CD14-positive monocyte (primary cell): ENCODE measurements at regions not wholly inside any gene's neighbourhood (a gene's known extent, or its start where the extent isn't known, plus 50 kb on each side); places are given as distances from the start of the nearest gene placed in this dataset.

Experiments
- DNase-seq, 3 donors: peaks; one replicate each; pipeline ENCODE4 v3.0.0-alpha.2; 2011 to 2022
- H2AFZ ChIP-seq: 2 replicates; pipeline ENCODE4 v1.6.0; 2012; ENCODE audit warnings: mild to moderate bottlenecking, low read depth, low read length, inconsistent platforms; ENCODE audit not compliant: insufficient read depth, poor library complexity, severe bottlenecking
- H3K27ac ChIP-seq, 2 donors: 1 replicate in 1 of 2; 2 replicates in 1 of 2; pipeline ENCODE4 v1.5.1; 2012 to 2013; ENCODE audit warnings: low read length in 2 of 2, control low read depth in 1 of 2, inconsistent platforms in 1 of 2, low read depth in 1 of 2, mild to moderate bottlenecking in 1 of 2
- H3K27me3 ChIP-seq, 2 donors: one replicate each; pipeline versions ENCODE4 v1.6.0 to v1.6.1; 2011 to 2013; ENCODE audit warnings: low read length in 2 of 2; ENCODE audit not compliant: control insufficient read depth in 2 of 2, insufficient read depth in 2 of 2
- H3K36me3 ChIP-seq, 2 donors: replicated peaks in 1 of 2; 1 replicate in 1 of 2; 2 replicates in 1 of 2; pipeline versions ENCODE4 v1.5.1 to v1.6.1; 2012 to 2013; ENCODE audit warnings: low read length in 2 of 2, control low read depth in 1 of 2, inconsistent platforms in 1 of 2, mild to moderate bottlenecking in 1 of 2; ENCODE audit not compliant: insufficient read depth in 2 of 2, control insufficient read depth in 1 of 2
- H3K4me1 ChIP-seq, 2 donors: 1 replicate in 1 of 2; 2 replicates in 1 of 2; pipeline versions ENCODE4 v1.5.1 to v1.6.1; 2012 to 2013; ENCODE audit warnings: low read length in 2 of 2, control low read depth in 1 of 2, inconsistent platforms in 1 of 2, mild to moderate bottlenecking in 1 of 2, moderate library complexity in 1 of 2; ENCODE audit not compliant: insufficient read depth in 2 of 2, control insufficient read depth in 1 of 2
- H3K4me2 ChIP-seq: replicated peaks from 2 replicates; pipeline ENCODE3; 2012; ENCODE audit warnings: low read length, moderate library complexity, mild to moderate bottlenecking; ENCODE audit not compliant: poor library complexity, severe bottlenecking; ENCODE audit errors: extremely low read depth
- H3K4me3 ChIP-seq, 3 experiments: fragments of 200-600 bp in 1 of 3; sonication (generic) in 1 of 3; replicated peaks in 1 of 3; 1 replicate in 2 of 3; 2 replicates in 1 of 3; pipeline ENCODE4 v1.5.1; 2011 to 2013; ENCODE audit warnings: low read length in 3 of 3, mild to moderate bottlenecking in 3 of 3, control low read depth in 2 of 3, low read depth in 2 of 3, inconsistent platforms in 1 of 3, moderate library complexity in 1 of 3
- H3K79me2 ChIP-seq: 2 replicates; pipeline ENCODE4 v1.6.0; 2012; ENCODE audit warnings: mild to moderate bottlenecking, control low read depth, inconsistent platforms, low read length, moderate library complexity; ENCODE audit not compliant: insufficient read depth
- H3K9ac ChIP-seq: 2 replicates; pipeline ENCODE4 v1.6.0; 2017; ENCODE audit warnings: low read length, mild to moderate bottlenecking; ENCODE audit not compliant: insufficient read depth, poor library complexity, severe bottlenecking
- H3K9me3 ChIP-seq, 2 donors: replicated peaks in 1 of 2; 1 replicate in 1 of 2; 2 replicates in 1 of 2; pipeline versions ENCODE4 v1.5.1 to v1.6.1; 2012 to 2013; ENCODE audit warnings: low read length in 2 of 2, control low read depth in 1 of 2; ENCODE audit not compliant: control insufficient read depth in 1 of 2, insufficient read depth in 1 of 2
- H4K20me1 ChIP-seq: 2 replicates; pipeline ENCODE4 v1.6.0; 2012; ENCODE audit warnings: mild to moderate bottlenecking, low read length, control low read depth, moderate library complexity; ENCODE audit not compliant: insufficient read depth
- H3K27ac Mint-ChIP-seq, 7 donors: one replicate each; pipeline ENCODE4 v1.8.0; 2020; ENCODE audit warnings: mild to moderate bottlenecking in 7 of 7, mixed read lengths in 7 of 7, moderate library complexity in 6 of 7, inconsistent platforms in 2 of 7
- H3K27me3 Mint-ChIP-seq, 3 donors: one replicate each; pipeline ENCODE4 v1.8.0; 2021 to 2022; ENCODE audit warnings: low read depth in 3 of 3, mild to moderate bottlenecking in 3 of 3, mixed read lengths in 3 of 3, moderate library complexity in 3 of 3, inconsistent platforms in 1 of 3
- H3K36me3 Mint-ChIP-seq, 2 donors: one replicate each; pipeline ENCODE4 v1.8.0; 2020; ENCODE audit warnings: mixed read lengths in 2 of 2, inconsistent platforms in 1 of 2, mild to moderate bottlenecking in 1 of 2
- H3K4me1 Mint-ChIP-seq: one replicate; pipeline ENCODE4 v1.8.0; 2020; ENCODE audit warnings: mild to moderate bottlenecking, mixed read lengths
- H3K4me3 Mint-ChIP-seq, 2 donors: one replicate each; pipeline ENCODE4 v1.8.0; 2020; ENCODE audit warnings: mild to moderate bottlenecking in 2 of 2, mixed read lengths in 2 of 2, moderate library complexity in 1 of 2
- H3K9me3 Mint-ChIP-seq, 7 donors: one replicate each; pipeline ENCODE4 v1.8.0; 2020 to 2022; ENCODE audit warnings: mixed read lengths in 7 of 7, mild to moderate bottlenecking in 6 of 7, moderate library complexity in 6 of 7, inconsistent platforms in 2 of 7
- WGBS: methylation state at CpG from one replicate; pipeline ENCODE4 v1.1.5; 2013; ENCODE audit warnings: missing lambda C conversion rate; ENCODE audit not compliant: insufficient coverage; 5-methylcytosine and 5-hydroxymethylcytosine counted together
- intact Hi-C, 2 donors: fragments of 100-400 bp; cut with micrococcal nuclease; formaldehyde crosslinking; loops; one replicate each; pipeline versions ENCODE4 v1.15.0 to v1.15.1; 2023
- TF ChIP-seq, protein P1 (sequence below): fragments of 200-600 bp; IDR thresholded peaks from one replicate; pipeline ENCODE4 v1.8.0; 2022; ENCODE audit warnings: antibody characterized with exemption, mild to moderate bottlenecking

DNA sequence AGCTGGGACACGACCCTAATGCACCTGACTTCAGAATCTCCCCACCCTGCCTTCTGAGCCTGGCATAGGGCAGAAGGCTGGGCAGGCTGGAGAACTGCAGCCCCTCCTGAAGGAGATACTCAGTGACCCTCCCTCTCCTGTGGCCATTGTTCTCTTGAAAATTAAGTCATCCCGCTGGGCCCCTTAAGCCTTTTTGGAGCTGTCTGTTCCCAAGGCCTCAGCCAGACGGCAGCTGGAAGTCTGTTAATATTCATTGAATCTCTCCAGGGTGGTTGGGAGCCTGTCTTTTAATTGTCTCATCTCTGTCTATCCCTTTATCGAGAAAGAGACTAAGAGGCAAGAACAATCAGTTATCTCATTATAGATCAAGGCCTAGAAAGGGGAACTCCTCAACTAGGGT is 118.1 kb upstream of the PCBD1 start:
- no peaks in the 10 kb centered on the region for H3K36me3 ChIP-seq
- no peak for DNase-seq

DNA sequence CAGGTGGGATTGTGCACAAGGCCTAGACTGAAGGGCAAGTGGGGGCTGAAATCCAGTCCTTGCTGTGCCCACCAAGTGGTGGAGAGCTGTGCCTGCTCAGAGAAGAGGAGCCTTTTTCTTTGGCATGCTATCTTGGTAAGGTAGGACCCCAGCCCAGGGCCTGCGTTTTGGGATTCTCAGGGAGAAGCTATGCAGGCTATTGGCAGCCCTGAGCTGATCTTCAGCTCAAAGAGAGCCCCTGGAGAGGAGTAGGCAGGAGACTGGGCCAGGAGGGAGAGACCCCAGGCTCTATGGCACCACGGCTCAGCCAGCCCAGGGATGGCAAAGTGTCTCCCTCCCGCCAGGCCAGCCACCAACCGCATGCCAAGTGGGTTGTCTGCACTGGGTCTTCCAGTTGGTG is 119.2 kb upstream of the PCBD1 start:
- Mint-ChIP-seq H3K36me3 (no peaks in the 10 kb centered on the region), H3K27ac (no peak overlapping the region), H3K27me3 (peaks cover 0 to 4% (median 3%) of the 10 kb centered on the region in 3 donors), H3K4me3 (no peak overlapping the region), H3K9me3 (no peaks in the 10 kb centered on the region), H3K4me1 (no peaks in the 10 kb centered on the region)
- TF ChIP-seq, protein P1, sequence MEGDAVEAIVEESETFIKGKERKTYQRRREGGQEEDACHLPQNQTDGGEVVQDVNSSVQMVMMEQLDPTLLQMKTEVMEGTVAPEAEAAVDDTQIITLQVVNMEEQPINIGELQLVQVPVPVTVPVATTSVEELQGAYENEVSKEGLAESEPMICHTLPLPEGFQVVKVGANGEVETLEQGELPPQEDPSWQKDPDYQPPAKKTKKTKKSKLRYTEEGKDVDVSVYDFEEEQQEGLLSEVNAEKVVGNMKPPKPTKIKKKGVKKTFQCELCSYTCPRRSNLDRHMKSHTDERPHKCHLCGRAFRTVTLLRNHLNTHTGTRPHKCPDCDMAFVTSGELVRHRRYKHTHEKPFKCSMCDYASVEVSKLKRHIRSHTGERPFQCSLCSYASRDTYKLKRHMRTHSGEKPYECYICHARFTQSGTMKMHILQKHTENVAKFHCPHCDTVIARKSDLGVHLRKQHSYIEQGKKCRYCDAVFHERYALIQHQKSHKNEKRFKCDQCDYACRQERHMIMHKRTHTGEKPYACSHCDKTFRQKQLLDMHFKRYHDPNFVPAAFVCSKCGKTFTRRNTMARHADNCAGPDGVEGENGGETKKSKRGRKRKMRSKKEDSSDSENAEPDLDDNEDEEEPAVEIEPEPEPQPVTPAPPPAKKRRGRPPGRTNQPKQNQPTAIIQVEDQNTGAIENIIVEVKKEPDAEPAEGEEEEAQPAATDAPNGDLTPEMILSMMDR: no peak
- H3K4me2 ChIP-seq: no peak overlapping the region
- H4K20me1 ChIP-seq: no peaks in the 10 kb centered on the region
- no peaks in the 10 kb centered on the region for H3K79me2 ChIP-seq
- 97% methylated on average over 3 of the region's 4 CpGs for WGBS
- no peaks in the 10 kb centered on the region for H3K36me3 ChIP-seq
- no peak overlapping the region for H3K9ac ChIP-seq
- no peak overlapping the region for H2AFZ ChIP-seq
- no peaks in the 10 kb centered on the region for H3K4me1 ChIP-seq
- H3K27ac ChIP-seq: no peak overlapping the region
- no peak for DNase-seq
- intact Hi-C loops: no loop called here
- H3K4me3 ChIP-seq: no peak overlapping the region
- no peaks in the 10 kb centered on the region for H3K27me3 ChIP-seq
- no peaks in the 10 kb centered on the region for H3K9me3 ChIP-seq

More for the DNA sequence above, 118.1 kb upstream of the PCBD1 start:
- TF ChIP-seq, protein P1: no peak
- no peaks in the 10 kb centered on the region for H3K4me1 Mint-ChIP-seq
- no peaks in the 10 kb centered on the region for H3K27me3 ChIP-seq
- no peaks in the 10 kb centered on the region for H3K9me3 Mint-ChIP-seq
- no peak overlapping the region for H3K9ac ChIP-seq
- H3K4me3 Mint-ChIP-seq: no peak overlapping the region
- intact Hi-C loops: no loop called here
- 75% methylated on average over 1 of the region's 4 CpGs for WGBS
- no peak overlapping the region for H3K27ac ChIP-seq
- H3K79me2 ChIP-seq: no peaks in the 10 kb centered on the region
- H3K4me2 ChIP-seq: no peak overlapping the region
- H3K4me1 ChIP-seq: no peaks in the 10 kb centered on the region
- no peak overlapping the region for H3K4me3 ChIP-seq
- H3K36me3 Mint-ChIP-seq: no peaks in the 10 kb centered on the region
- no peak overlapping the region for H2AFZ ChIP-seq
- no peak overlapping the region for H3K27ac Mint-ChIP-seq
- H3K9me3 ChIP-seq: no peaks in the 10 kb centered on the region
- H4K20me1 ChIP-seq: no peaks in the 10 kb centered on the region
- H3K27me3 Mint-ChIP-seq: peaks cover 0 to 4% (median 3%) of the 10 kb centered on the region in 3 donors
